ENCODE measurements at regions not wholly inside any gene's neighbourhood (a gene's known extent, or its start where the extent isn't known, plus 50 kb on each side); places are given as distances from the start of the nearest gene placed in this dataset.

DNA sequence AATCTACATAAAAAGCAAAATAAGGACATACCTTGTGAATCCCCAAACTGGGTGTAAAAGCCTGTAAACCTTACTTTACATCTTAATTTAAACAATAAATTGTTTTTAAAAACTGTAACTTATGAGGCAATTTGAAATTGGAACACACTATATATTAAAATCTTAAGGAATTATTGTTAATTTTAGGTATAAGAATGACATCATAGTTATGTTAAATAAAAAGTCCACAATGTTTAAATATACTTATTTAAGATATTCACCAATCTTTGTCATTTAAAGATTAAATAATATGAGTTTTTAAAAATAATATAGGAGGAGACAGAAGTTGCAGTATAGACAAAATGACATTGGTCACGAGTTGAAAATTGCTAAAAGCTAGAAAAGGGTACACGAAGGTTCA is 621.9 kb upstream of the POU3F2 start:
- H3K27me3 ChIP-seq (ENCODE audit: low read depth), result no peaks in the 10 kb centered on the region
- H3K9me3 ChIP-seq, result no peaks in the 10 kb centered on the region
- no peak for ATAC-seq
- H3K4me1 ChIP-seq, result no peaks in the 10 kb centered on the region
- intact Hi-C loops (cut with DNase I), result no loop called here
- TF ChIP-seq, protein P1, sequence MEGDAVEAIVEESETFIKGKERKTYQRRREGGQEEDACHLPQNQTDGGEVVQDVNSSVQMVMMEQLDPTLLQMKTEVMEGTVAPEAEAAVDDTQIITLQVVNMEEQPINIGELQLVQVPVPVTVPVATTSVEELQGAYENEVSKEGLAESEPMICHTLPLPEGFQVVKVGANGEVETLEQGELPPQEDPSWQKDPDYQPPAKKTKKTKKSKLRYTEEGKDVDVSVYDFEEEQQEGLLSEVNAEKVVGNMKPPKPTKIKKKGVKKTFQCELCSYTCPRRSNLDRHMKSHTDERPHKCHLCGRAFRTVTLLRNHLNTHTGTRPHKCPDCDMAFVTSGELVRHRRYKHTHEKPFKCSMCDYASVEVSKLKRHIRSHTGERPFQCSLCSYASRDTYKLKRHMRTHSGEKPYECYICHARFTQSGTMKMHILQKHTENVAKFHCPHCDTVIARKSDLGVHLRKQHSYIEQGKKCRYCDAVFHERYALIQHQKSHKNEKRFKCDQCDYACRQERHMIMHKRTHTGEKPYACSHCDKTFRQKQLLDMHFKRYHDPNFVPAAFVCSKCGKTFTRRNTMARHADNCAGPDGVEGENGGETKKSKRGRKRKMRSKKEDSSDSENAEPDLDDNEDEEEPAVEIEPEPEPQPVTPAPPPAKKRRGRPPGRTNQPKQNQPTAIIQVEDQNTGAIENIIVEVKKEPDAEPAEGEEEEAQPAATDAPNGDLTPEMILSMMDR (IDR thresholded peaks at IDR 0.05), result no peak
- no peaks in the 10 kb centered on the region for H3K36me3 ChIP-seq
- H3K27ac ChIP-seq, result no peak overlapping the region
- no peak overlapping the region for H3K4me3 ChIP-seq
- DNase-seq, result no peak

DNA sequence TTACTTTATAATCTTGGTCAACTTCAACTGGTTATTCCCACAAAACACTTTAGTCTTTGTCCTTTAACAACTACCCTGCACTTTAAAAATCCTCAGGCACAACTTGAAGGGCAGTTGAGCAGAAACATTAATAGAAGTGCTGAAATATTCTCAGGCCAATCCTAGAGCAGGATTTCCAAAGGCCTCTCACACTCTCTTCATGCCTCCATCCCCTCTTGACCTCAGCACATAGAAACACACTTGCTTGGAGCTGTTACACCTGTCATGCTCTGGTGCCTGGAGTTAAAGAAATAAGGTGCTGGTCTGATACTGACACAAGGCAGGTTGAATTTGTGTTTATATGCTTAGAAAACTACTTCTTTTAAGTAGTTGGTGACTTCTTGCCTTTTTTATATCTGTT is 618.8 kb upstream of the POU3F2 start:
- no peaks in the 10 kb centered on the region for H3K27me3 ChIP-seq (ENCODE audit: low read depth)
- DNase-seq (no peak), ATAC-seq (no peak)
- no peaks in the 10 kb centered on the region for H3K4me1 ChIP-seq
- H3K9me3 ChIP-seq, result no peaks in the 10 kb centered on the region
- no peak overlapping the region for H3K27ac ChIP-seq
- no peak overlapping the region for H3K4me3 ChIP-seq
- no peaks in the 10 kb centered on the region for H3K36me3 ChIP-seq
- TF ChIP-seq, protein P1 (IDR thresholded peaks at IDR 0.05), result no peak
- intact Hi-C loops (cut with DNase I), result no loop called here

DNA sequence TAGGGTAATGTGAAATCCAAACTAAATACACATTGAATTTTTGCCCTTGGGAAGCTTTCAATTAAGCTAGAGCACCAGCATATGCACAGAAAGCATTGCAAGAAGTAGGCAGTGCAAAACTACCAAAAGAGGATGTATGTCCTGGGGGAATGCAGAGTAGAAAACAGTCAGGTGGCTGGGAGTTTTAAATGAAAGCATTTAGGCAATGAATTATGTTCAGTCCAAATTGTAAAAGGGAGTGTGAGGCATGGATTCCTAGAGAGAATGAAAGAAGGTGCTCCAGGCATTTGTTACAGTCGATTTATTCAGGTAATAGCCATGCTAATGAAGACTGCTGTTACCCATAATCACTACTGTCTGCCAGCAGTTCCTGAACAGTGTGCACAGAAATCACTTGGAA is 604.1 kb upstream of the POU3F2 start:
- Histone ChIP-seq H3K4me3 (no peak overlapping the region), H3K36me3 (no peaks in the 10 kb centered on the region), H3K27me3 (ENCODE audit: low read depth) (no peaks in the 10 kb centered on the region), H3K9me3 (no peaks in the 10 kb centered on the region), H3K4me1 (no peaks in the 10 kb centered on the region), H3K27ac (no peak overlapping the region)
- ATAC-seq (no peak), DNase-seq (no peak)
- TF ChIP-seq, protein P1 (IDR thresholded peaks at IDR 0.05), result no peak
- intact Hi-C loops (cut with DNase I), result no loop called here

DNA sequence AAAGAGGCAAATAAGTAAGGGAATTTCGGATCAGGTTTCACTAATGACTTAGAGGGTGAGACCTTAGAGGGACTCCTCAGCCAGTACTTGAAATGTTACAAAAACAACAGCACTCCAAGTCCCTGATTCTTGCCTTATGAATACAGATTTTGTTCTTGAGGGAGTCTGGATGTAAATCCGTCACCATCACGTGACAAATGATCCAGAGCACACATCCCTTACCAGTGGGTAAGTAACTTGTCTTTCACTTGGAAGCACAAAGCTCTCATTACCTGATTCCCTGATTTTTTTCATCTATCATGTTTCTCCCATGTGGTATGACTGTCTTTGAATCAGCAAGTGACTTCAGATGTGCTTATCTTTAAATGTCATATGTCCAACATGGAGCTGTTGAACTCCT is 595.3 kb upstream of the POU3F2 start:
- intact Hi-C loops (cut with DNase I), result no loop called here
- Histone ChIP-seq H3K27ac (no peak overlapping the region), H3K9me3 (no peaks in the 10 kb centered on the region), H3K36me3 (no peaks in the 10 kb centered on the region), H3K4me3 (no peak overlapping the region), H3K27me3 (ENCODE audit: low read depth) (no peaks in the 10 kb centered on the region), H3K4me1 (no peaks in the 10 kb centered on the region)
- ATAC-seq (no peak), DNase-seq (no peak)
- TF ChIP-seq, protein P1 (IDR thresholded peaks at IDR 0.05), result no peak

DNA sequence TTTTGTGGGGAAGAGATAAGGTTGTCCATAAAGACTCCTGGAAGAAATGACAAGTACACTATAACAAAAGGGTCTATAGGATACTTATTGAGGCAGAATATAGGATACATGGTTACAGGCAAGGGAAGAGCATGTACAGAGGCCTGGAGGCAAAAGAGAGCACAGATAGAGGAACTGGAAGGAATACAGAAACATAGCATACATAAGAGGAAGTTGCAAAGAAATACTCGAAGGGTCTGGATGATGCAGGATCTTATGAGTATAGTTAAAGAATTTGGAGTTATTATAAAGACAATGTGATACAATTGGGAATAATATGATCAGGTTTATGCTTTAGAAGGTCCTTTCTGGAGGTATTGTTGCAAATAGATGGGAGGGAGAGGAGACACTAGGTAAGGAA is 592.7 kb upstream of the POU3F2 start:
- no peaks in the 10 kb centered on the region for H3K27me3 ChIP-seq (ENCODE audit: low read depth)
- ATAC-seq (no peak), DNase-seq (no peak)
- no peaks in the 10 kb centered on the region for H3K9me3 ChIP-seq
- intact Hi-C loops (cut with DNase I), result no loop called here
- TF ChIP-seq, protein P1 (IDR thresholded peaks at IDR 0.05), result no peak
- no peak overlapping the region for H3K27ac ChIP-seq
- no peak overlapping the region for H3K4me3 ChIP-seq
- H3K4me1 ChIP-seq, result no peaks in the 10 kb centered on the region
- H3K36me3 ChIP-seq, result no peaks in the 10 kb centered on the region

DNA sequence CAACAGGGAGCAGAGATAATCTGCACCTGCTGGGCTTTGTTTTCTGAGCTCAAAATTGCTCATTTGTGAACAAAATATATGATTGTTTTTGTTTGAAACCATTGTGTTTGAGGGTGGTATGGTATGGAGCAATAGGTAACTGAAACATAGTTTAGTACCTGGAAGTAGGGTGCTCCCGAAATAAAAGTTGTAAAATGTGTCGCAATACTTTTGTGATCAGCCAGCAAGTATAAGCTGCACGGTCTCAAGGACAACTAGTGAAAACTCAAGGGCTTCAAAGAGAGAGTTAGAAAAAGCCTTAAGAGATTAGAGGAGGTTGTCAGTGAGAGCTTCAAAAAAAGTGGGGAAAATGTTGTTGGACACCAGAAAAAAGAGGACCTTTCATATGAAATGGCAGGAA is 579.8 kb upstream of the POU3F2 start:
- Histone ChIP-seq H3K4me1 (no peaks in the 10 kb centered on the region), H3K36me3 (no peaks in the 10 kb centered on the region), H3K4me3 (no peak overlapping the region), H3K27ac (no peak overlapping the region), H3K27me3 (ENCODE audit: low read depth) (no peaks in the 10 kb centered on the region), H3K9me3 (no peaks in the 10 kb centered on the region)
- no peak for DNase-seq
- ATAC-seq, result no peak
- TF ChIP-seq, protein P1 (IDR thresholded peaks at IDR 0.05), result no peak
- intact Hi-C loops (cut with DNase I), result no loop called here
